Nephron (organoid): ENCODE measurements at regions not wholly inside any gene's neighbourhood (a gene's known extent, or its start where the extent isn't known, plus 50 kb on each side); places are given as distances from the start of the nearest gene placed in this dataset.

Source experiments
- H3K27ac Mint-ChIP-seq, 3 experiments: 2 replicates each; pipeline ENCODE4 v1.8.0; 2020; ENCODE audit warnings: mixed read lengths in 3 of 3, mild to moderate bottlenecking in 2 of 3, moderate library complexity in 1 of 3
- H3K27me3 Mint-ChIP-seq: 2 replicates; pipeline ENCODE4 v1.8.0; 2021; ENCODE audit warnings: low read depth, mild to moderate bottlenecking, moderate library complexity, mixed read lengths
- H3K36me3 Mint-ChIP-seq: 2 replicates; pipeline ENCODE4 v1.8.0; 2020; ENCODE audit warnings: low read depth, mixed read lengths
- H3K4me1 Mint-ChIP-seq: 2 replicates; pipeline ENCODE4 v1.8.0; 2020; ENCODE audit warnings: mixed read lengths
- H3K4me3 Mint-ChIP-seq, 3 experiments: 2 replicates each; pipeline ENCODE4 v1.8.0; 2020; ENCODE audit warnings: mild to moderate bottlenecking in 3 of 3, mixed read lengths in 3 of 3, moderate library complexity in 2 of 3
- H3K9me3 Mint-ChIP-seq: 2 replicates; pipeline ENCODE4 v1.8.0; 2020; ENCODE audit warnings: mixed read lengths
- TF ChIP-seq, protein P1 (sequence below), 3 experiments: fragments of 200-600 bp; sonication (generic); IDR thresholded peaks; one replicate each; pipeline ENCODE4 v1.5.0; 2021; ENCODE audit warnings: antibody characterized with exemption in 3 of 3; ENCODE audit not compliant: unreplicated experiment in 3 of 3

DNA sequence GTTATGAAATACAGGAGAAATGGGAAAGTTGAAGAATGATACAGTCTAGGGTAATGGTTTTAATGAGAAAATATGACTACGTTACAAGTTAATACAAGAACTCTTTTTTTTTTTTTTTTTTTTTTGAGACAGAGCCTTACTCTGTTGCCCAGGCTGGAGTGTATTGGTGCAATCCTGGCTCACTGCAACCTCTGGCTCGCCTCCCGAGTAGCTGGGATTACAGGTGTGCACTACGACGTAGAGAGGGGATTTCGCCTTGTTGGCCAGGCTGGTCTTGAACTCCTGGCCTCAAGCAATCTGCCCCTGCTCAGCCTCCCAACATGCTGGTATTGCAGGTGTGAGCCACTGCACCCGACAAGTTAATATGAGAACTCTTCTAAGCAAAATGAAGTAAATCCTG, 77.1 kb upstream of the SELENOP start:
- Mint-ChIP-seq H3K4me1 (no peaks in the 10 kb centered on the region), H3K36me3 (no peaks in the 10 kb centered on the region), H3K4me3 (no peak overlapping the region), H3K9me3 (no peaks in the 10 kb centered on the region), H3K27ac (no peak overlapping the region), H3K27me3 (no peaks in the 10 kb centered on the region)
- TF ChIP-seq, protein P1, sequence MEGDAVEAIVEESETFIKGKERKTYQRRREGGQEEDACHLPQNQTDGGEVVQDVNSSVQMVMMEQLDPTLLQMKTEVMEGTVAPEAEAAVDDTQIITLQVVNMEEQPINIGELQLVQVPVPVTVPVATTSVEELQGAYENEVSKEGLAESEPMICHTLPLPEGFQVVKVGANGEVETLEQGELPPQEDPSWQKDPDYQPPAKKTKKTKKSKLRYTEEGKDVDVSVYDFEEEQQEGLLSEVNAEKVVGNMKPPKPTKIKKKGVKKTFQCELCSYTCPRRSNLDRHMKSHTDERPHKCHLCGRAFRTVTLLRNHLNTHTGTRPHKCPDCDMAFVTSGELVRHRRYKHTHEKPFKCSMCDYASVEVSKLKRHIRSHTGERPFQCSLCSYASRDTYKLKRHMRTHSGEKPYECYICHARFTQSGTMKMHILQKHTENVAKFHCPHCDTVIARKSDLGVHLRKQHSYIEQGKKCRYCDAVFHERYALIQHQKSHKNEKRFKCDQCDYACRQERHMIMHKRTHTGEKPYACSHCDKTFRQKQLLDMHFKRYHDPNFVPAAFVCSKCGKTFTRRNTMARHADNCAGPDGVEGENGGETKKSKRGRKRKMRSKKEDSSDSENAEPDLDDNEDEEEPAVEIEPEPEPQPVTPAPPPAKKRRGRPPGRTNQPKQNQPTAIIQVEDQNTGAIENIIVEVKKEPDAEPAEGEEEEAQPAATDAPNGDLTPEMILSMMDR (IDR thresholded peaks at IDR 0.05; ENCODE audit: unreplicated experiment in 3 of 3), result no peak

DNA sequence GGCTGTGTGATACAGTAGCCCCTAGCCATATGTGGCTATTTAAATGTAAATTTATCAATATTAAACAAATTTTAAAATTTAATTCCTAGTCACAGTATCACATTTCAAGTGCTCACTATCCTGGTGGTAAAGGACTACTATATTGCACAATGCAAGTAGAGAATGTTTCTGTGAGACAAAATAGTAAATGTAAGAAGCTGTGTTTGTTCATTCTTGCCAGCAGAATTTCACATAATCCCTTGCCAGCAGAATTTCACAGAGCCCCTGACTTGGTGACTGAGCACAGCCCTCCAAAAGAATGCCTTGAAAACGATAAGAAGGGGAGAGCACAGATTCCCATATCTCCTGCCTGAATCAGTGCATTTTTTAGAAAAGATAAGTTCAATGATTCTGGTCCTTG, 75.9 kb upstream of the SELENOP start:
- H3K36me3 Mint-ChIP-seq, result no peaks in the 10 kb centered on the region
- no peak overlapping the region for H3K27ac Mint-ChIP-seq
- no peak overlapping the region for H3K4me3 Mint-ChIP-seq
- TF ChIP-seq, protein P1 (IDR thresholded peaks at IDR 0.05; ENCODE audit: unreplicated experiment in 3 of 3), result no peak
- no peaks in the 10 kb centered on the region for H3K4me1 Mint-ChIP-seq
- H3K9me3 Mint-ChIP-seq, result no peaks in the 10 kb centered on the region
- H3K27me3 Mint-ChIP-seq, result no peaks in the 10 kb centered on the region

DNA sequence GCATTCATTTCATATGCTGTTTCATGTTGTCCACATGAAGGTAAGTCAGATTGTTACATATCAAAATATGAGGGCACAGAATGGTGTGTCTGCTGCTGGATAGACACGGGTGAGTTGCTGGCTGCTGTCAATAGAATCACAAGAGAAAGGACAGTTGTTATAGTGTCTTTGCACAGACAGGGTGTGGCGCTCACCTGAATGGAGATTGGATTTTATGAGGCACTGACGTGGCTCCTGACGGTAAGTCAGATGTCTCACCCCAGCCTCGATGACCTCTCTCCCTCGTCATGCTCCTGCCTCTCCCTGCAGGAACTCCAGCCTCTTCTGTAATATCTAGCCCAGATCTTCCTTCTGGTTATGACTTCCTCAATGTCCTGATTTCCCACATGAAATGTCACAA, 75.4 kb upstream of the SELENOP start:
- Mint-ChIP-seq H3K27ac (no peak overlapping the region), H3K36me3 (no peaks in the 10 kb centered on the region)

DNA sequence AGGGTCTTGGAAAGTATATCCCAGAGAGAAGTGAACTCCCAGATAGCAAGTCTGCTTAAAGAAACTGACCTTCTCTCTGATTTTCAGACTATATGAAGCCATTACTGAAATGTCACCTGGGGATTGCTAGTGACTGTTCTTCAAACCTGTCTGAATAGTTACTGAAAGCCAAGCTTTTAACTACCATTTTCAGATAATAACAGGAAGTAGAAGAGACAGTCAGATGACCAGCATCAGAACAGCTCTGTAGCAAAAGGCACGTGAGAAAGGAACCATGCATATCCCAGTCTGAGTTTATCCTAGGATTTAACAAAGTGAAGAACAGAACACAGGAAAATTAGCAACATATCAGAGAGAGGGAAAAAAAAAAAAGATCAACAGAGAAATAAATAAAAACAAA, 74.9 kb upstream of the SELENOP start:
- Mint-ChIP-seq H3K4me1 (no peaks in the 10 kb centered on the region), H3K9me3 (no peaks in the 10 kb centered on the region), H3K27me3 (no peaks in the 10 kb centered on the region), H3K36me3 (no peaks in the 10 kb centered on the region), H3K4me3 (no peak overlapping the region), H3K27ac (no peak overlapping the region)
- TF ChIP-seq, protein P1 (IDR thresholded peaks at IDR 0.05; ENCODE audit: unreplicated experiment in 3 of 3), result no peak

More for the DNA sequence above, 75.4 kb upstream of the SELENOP start:
- Mint-ChIP-seq H3K4me3 (no peak overlapping the region), H3K4me1 (no peaks in the 10 kb centered on the region), H3K9me3 (no peaks in the 10 kb centered on the region), H3K27me3 (no peaks in the 10 kb centered on the region)
- TF ChIP-seq, protein P1 (IDR thresholded peaks at IDR 0.05; ENCODE audit: unreplicated experiment in 3 of 3), result no peak

DNA sequence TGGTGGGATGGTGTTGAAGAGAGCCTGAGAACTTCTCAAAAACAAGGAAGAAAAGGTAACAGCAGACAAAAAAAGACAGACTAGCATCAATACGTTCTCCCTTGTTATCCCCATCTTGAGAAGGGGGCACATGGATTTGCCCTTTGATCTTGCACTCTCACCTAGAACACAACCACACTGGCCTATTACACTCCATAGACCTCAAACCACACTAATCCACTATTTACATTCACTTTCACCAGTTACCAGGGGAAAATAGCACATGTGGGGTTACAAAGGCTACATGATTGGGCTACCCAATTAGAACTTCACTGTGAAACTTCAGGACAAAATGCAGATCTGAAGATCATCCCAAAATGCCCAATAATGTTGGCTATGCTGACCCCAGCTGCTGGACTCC, 72.6 kb upstream of the SELENOP start:
- Mint-ChIP-seq H3K27ac (no peak overlapping the region), H3K4me3 (no peak overlapping the region)

More for the DNA sequence above, 72.6 kb upstream of the SELENOP start:
- Mint-ChIP-seq H3K27me3 (no peaks in the 10 kb centered on the region), H3K9me3 (no peaks in the 10 kb centered on the region), H3K36me3 (no peaks in the 10 kb centered on the region), H3K4me1 (peaks cover 5% of the 10 kb centered on the region)
- TF ChIP-seq, protein P1 (IDR thresholded peaks at IDR 0.05; ENCODE audit: unreplicated experiment in 3 of 3), result no peak
